Stimulated activated CD4-positive, alpha-beta T cell treated with anti-CD3 and anti-CD28 coated beads, Interleukin-4, amount 100 ng/mL, for 24 hours (primary cell): ENCODE measurements at regions not wholly inside any gene's neighbourhood (a gene's known extent, or its start where the extent isn't known, plus 50 kb on each side); places are given as distances from the start of the nearest gene placed in this dataset.

ENCODE experiments used
- DNase-seq: peaks from one replicate; pipeline ENCODE4 v3.0.0-alpha.2; 2020

GRCh38 chr2:81583311-81584108 lies 1279.0 kb upstream of the LRRTM1 start:
- DNase-seq = no peak

- no peak for DNase-seq
Measured at GRCh38 chr2:81576713-81577112, 1272.2 kb upstream of the LRRTM1 start.

- DNase-seq = no peak
Measured at GRCh38 chr2:81551040-81551634, 1246.6 kb upstream of the LRRTM1 start.

- DNase-seq = no peak
Measured at GRCh38 chr2:81550277-81550676, 1245.7 kb upstream of the LRRTM1 start.

- DNase-seq = no peak
Measured at GRCh38 chr2:81549646-81550045, 1245.1 kb upstream of the LRRTM1 start.

- no peak for DNase-seq
Measured at GRCh38 chr2:81545626-81546025, 1241.1 kb upstream of the LRRTM1 start.

- DNase-seq = no peak
Measured at GRCh38 chr2:81542119-81542518, 1237.6 kb upstream of the LRRTM1 start.

GRCh38 chr2:81529944-81530343 lies 1225.4 kb upstream of the LRRTM1 start:
- DNase-seq = no peak

GRCh38 chr2:81528852-81529480 lies 1224.4 kb upstream of the LRRTM1 start:
- no peak for DNase-seq

- DNase-seq = no peak
Measured at GRCh38 chr2:81523344-81523743, 1218.8 kb upstream of the LRRTM1 start.

GRCh38 chr2:81513328-81513727 lies 1208.8 kb upstream of the LRRTM1 start:
- DNase-seq = no peak

GRCh38 chr2:81505586-81505985 lies 1201.0 kb upstream of the LRRTM1 start:
- DNase-seq = no peak

GRCh38 chr2:81495556-81495955 lies 1191.0 kb upstream of the LRRTM1 start:
- no peak for DNase-seq

GRCh38 chr2:81483254-81483653 lies 1178.7 kb upstream of the LRRTM1 start:
- DNase-seq = no peak

GRCh38 chr2:81481994-81482368 lies 1177.4 kb upstream of the LRRTM1 start:
- no peak for DNase-seq

- no peak for DNase-seq
Measured at GRCh38 chr2:81481242-81481993, 1176.9 kb upstream of the LRRTM1 start.

GRCh38 chr2:81467096-81467495 lies 1162.5 kb upstream of the LRRTM1 start:
- no peak for DNase-seq

- DNase-seq = no peak
Measured at GRCh38 chr2:81462420-81462819, 1157.9 kb upstream of the LRRTM1 start.

GRCh38 chr2:81445176-81445575 lies 1140.6 kb upstream of the LRRTM1 start:
- DNase-seq = no peak

- no peak for DNase-seq
Measured at GRCh38 chr2:81437456-81438000, 1133.0 kb upstream of the LRRTM1 start.

- DNase-seq = no peak
Measured at GRCh38 chr2:81436256-81436655, 1131.7 kb upstream of the LRRTM1 start.

- DNase-seq = no peak
Measured at GRCh38 chr2:81412681-81413080, 1108.1 kb upstream of the LRRTM1 start.

GRCh38 chr2:81403508-81403907 lies 1099.0 kb upstream of the LRRTM1 start:
- DNase-seq = no peak
